H1 (cell line): ENCODE measurements at regions not wholly inside any gene's neighbourhood (a gene's known extent, or its start where the extent isn't known, plus 50 kb on each side); places are given as distances from the start of the nearest gene placed in this dataset.

Experiments
- EZH2 ChIP-seq: fragments of 200-600 bp; sonication (generic); IDR thresholded peaks from 2 replicates; pipeline ENCODE4 v1.7.1; 2012; ENCODE audit warnings: low read depth, mild to moderate bottlenecking, moderate library complexity, low read length, inconsistent platforms; ENCODE audit not compliant: severe bottlenecking
- TF ChIP-seq, protein P1 (sequence below), 3 experiments: IDR thresholded peaks; 1 replicate in 2 of 3; 2 replicates in 1 of 3; pipeline versions ENCODE4 v1.5.1 to v1.6.1; 2011; ENCODE audit warnings: low read length in 3 of 3, mild to moderate bottlenecking in 3 of 3, inconsistent platforms in 2 of 3, low read depth in 1 of 3, moderate library complexity in 1 of 3; ENCODE audit not compliant: insufficient read depth in 1 of 3; ENCODE audit errors: control extremely low read depth in 1 of 3

GRCh38 chr7:72467237-72467636 lies 55.1 kb upstream of the CALN1 start:
- TF ChIP-seq, protein P1, sequence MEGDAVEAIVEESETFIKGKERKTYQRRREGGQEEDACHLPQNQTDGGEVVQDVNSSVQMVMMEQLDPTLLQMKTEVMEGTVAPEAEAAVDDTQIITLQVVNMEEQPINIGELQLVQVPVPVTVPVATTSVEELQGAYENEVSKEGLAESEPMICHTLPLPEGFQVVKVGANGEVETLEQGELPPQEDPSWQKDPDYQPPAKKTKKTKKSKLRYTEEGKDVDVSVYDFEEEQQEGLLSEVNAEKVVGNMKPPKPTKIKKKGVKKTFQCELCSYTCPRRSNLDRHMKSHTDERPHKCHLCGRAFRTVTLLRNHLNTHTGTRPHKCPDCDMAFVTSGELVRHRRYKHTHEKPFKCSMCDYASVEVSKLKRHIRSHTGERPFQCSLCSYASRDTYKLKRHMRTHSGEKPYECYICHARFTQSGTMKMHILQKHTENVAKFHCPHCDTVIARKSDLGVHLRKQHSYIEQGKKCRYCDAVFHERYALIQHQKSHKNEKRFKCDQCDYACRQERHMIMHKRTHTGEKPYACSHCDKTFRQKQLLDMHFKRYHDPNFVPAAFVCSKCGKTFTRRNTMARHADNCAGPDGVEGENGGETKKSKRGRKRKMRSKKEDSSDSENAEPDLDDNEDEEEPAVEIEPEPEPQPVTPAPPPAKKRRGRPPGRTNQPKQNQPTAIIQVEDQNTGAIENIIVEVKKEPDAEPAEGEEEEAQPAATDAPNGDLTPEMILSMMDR (IDR thresholded peaks at IDR 0.05; ENCODE audit: control extremely low read depth in 1 of 3, insufficient read depth in 1 of 3, low read depth in 1 of 3, low read length in 3 of 3) = no peak
- no peak for TF ChIP-seq EZH2
